Gastrocnemius medialis (tissue), 4 donors: ENCODE measurements at regions not wholly inside any gene's neighbourhood (a gene's known extent, or its start where the extent isn't known, plus 50 kb on each side); places are given as distances from the start of the nearest gene placed in this dataset.

Experiments used
- CTCF ChIP-seq, 5 experiments: fragments of 450-650 bp in 3 of 5; fragments of 200-600 bp in 2 of 5; sonication (generic) in 2 of 5; IDR thresholded peaks in 4 of 5; conservative IDR thresholded peaks in 1 of 5; 1 replicate in 4 of 5; 2 replicates in 1 of 5; pipeline ENCODE4 v1.5.1; 2016 to 2019; ENCODE audit warnings: antibody characterized with exemption in 5 of 5, mild to moderate bottlenecking in 3 of 5, moderate library complexity in 3 of 5
- POLR2A ChIP-seq, 2 donors: fragments of 450-650 bp; IDR thresholded peaks; one replicate each; pipeline ENCODE4 v1.6.1; 2017; ENCODE audit warnings: antibody characterized with exemption in 2 of 2, mild to moderate bottlenecking in 2 of 2, moderate library complexity in 2 of 2

- TF ChIP-seq CTCF (IDR thresholded peaks at IDR 0.05 in 4 of 5, conservative IDR thresholded peaks at IDR 0.05 in 1 of 5) (no peak), POLR2A (IDR thresholded peaks at IDR 0.05) (no peak)
Observed at GRCh38 chr4:38371391-38371851, 292.6 kb upstream of the KLF3 start.
